ENCODE measurements at regions not wholly inside any gene's neighbourhood (a gene's known extent, or its start where the extent isn't known, plus 50 kb on each side); places are given as distances from the start of the nearest gene placed in this dataset.

- no peak for TF ChIP-seq POLR2A (IDR thresholded peaks at IDR 0.05; ENCODE audit: low read length)
- no peak for TF ChIP-seq GATA1 (IDR thresholded peaks at IDR 0.05; ENCODE audit: low read depth, low read length)
These were observed 1019.9 kb upstream of the PTPRD start for GRCh38 chr9:11632691-11633090.
